HG03378 (cell line): ENCODE measurements at regions not wholly inside any gene's neighbourhood (a gene's known extent, or its start where the extent isn't known, plus 50 kb on each side); places are given as distances from the start of the nearest gene placed in this dataset.

ENCODE experiments used
- ATAC-seq: cut with Tn5 transposase; IDR thresholded peaks from one replicate; pipeline ENCODE4 v1.9.1; 2021; ENCODE audit warnings: mild to moderate bottlenecking, moderate library complexity; ENCODE audit not compliant: unreplicated experiment

GRCh38 chr16:62907562-62907961 is 871.3 kb upstream of the CDH8 start:
- no peak for ATAC-seq

GRCh38 chr16:62903961-62904502 is 867.8 kb upstream of the CDH8 start:
- no peak for ATAC-seq

GRCh38 chr16:62899737-62900136 is 863.5 kb upstream of the CDH8 start:
- no peak for ATAC-seq

GRCh38 chr16:62889097-62889496 is 852.9 kb upstream of the CDH8 start:
- no peak for ATAC-seq

- no peak for ATAC-seq
These were observed 847.3 kb upstream of the CDH8 start for GRCh38 chr16:62883509-62883908.

GRCh38 chr16:62882552-62883221 is 846.4 kb upstream of the CDH8 start:
- ATAC-seq, result no peak

- no peak for ATAC-seq
These were observed 839.9 kb upstream of the CDH8 start for GRCh38 chr16:62876133-62876532.

GRCh38 chr16:62872339-62872738 is 836.1 kb upstream of the CDH8 start:
- ATAC-seq, result no peak

GRCh38 chr16:62870554-62870953 is 834.3 kb upstream of the CDH8 start:
- no peak for ATAC-seq

- ATAC-seq, result no peak
These were observed 833.6 kb upstream of the CDH8 start for GRCh38 chr16:62869837-62870236.

- ATAC-seq, result no peak
These were observed 826.9 kb upstream of the CDH8 start for GRCh38 chr16:62863139-62863538.

GRCh38 chr16:62853887-62854286 is 817.6 kb upstream of the CDH8 start:
- ATAC-seq, result no peak

GRCh38 chr16:62846399-62847057 is 810.3 kb upstream of the CDH8 start:
- ATAC-seq, result no peak

GRCh38 chr16:62832214-62832613 is 796.0 kb upstream of the CDH8 start:
- no peak for ATAC-seq

- no peak for ATAC-seq
These were observed 795.1 kb upstream of the CDH8 start for GRCh38 chr16:62831235-62831850.

- ATAC-seq, result no peak
These were observed 793.4 kb upstream of the CDH8 start for GRCh38 chr16:62829607-62830006.

- ATAC-seq, result no peak
These were observed 792.8 kb upstream of the CDH8 start for GRCh38 chr16:62829084-62829483.

- no peak for ATAC-seq
These were observed 785.6 kb upstream of the CDH8 start for GRCh38 chr16:62821824-62822223.

GRCh38 chr16:62816971-62817519 is 780.8 kb upstream of the CDH8 start:
- no peak for ATAC-seq

- ATAC-seq, result no peak
These were observed 778.7 kb upstream of the CDH8 start for GRCh38 chr16:62814891-62815290.

GRCh38 chr16:62805221-62805857 is 769.1 kb upstream of the CDH8 start:
- no peak for ATAC-seq
